Uterus (tissue), 2 donors: ENCODE measurements at regions not wholly inside any gene's neighbourhood (a gene's known extent, or its start where the extent isn't known, plus 50 kb on each side); places are given as distances from the start of the nearest gene placed in this dataset.

Experiments used
- POLR2A ChIP-seq, 2 donors: fragments of 450-650 bp; IDR thresholded peaks; one replicate each; pipeline ENCODE4 v1.6.1; 2016; ENCODE audit warnings: antibody characterized with exemption in 2 of 2, mild to moderate bottlenecking in 1 of 2, moderate library complexity in 1 of 2
- TF ChIP-seq, protein P1 (sequence below), 4 experiments: fragments of 200-600 bp in 2 of 4; fragments of 450-650 bp in 2 of 4; sonication (generic) in 2 of 4; IDR thresholded peaks; one replicate each; pipeline ENCODE4 v1.5.1; 2016 to 2019; ENCODE audit warnings: antibody characterized with exemption in 4 of 4, mild to moderate bottlenecking in 2 of 4, moderate library complexity in 1 of 4

GRCh38 chr5:175778951-175779503 is 92.4 kb upstream of the CPLX2 start:
- TF ChIP-seq POLR2A (IDR thresholded peaks at IDR 0.05), result no peak
- TF ChIP-seq, protein P1, sequence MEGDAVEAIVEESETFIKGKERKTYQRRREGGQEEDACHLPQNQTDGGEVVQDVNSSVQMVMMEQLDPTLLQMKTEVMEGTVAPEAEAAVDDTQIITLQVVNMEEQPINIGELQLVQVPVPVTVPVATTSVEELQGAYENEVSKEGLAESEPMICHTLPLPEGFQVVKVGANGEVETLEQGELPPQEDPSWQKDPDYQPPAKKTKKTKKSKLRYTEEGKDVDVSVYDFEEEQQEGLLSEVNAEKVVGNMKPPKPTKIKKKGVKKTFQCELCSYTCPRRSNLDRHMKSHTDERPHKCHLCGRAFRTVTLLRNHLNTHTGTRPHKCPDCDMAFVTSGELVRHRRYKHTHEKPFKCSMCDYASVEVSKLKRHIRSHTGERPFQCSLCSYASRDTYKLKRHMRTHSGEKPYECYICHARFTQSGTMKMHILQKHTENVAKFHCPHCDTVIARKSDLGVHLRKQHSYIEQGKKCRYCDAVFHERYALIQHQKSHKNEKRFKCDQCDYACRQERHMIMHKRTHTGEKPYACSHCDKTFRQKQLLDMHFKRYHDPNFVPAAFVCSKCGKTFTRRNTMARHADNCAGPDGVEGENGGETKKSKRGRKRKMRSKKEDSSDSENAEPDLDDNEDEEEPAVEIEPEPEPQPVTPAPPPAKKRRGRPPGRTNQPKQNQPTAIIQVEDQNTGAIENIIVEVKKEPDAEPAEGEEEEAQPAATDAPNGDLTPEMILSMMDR (IDR thresholded peaks at IDR 0.05), result no peak
